DMS53 treated with DMSO at 0.1 percent for 48 hours (cell line): ENCODE measurements at regions not wholly inside any gene's neighbourhood (a gene's known extent, or its start where the extent isn't known, plus 50 kb on each side); places are given as distances from the start of the nearest gene placed in this dataset.

ENCODE experiments used
- DNase-seq: peaks from one replicate; lab custom pipeline; 2025; ENCODE audit not compliant: unreplicated experiment; lab: John Stamatoyannopoulos, UW

DNA sequence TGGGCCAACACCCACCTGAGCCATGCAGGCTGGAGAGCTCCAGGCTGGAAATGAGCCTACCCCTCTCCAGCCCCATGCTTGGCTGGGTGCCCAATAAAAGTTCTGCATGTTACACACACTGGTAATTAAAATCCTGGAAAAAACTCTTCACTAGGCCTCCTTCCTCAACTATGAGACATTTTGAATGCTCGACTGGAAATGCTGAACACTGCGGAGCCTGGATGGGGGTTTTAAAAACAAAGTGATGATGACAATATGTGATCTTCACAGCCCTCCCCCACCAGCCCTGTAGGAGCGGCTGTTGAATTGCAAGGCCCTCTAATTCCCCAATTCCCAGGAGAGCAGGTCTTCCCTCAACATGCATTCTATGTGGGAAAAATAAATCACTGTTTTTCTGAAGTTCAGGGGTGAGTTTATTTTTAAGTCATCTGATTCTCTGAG lies 179.2 kb downstream of the TTC32 start:
- no peak for DNase-seq

GRCh38 chr2:19720306-19720705 lies 181.5 kb downstream of the TTC32 start:
- no peak for DNase-seq

- no peak for DNase-seq
Observed at GRCh38 chr2:19719540-19719939, 182.2 kb downstream of the TTC32 start.

GRCh38 chr2:19717446-19717845 lies 184.3 kb downstream of the TTC32 start:
- no peak for DNase-seq

DNA sequence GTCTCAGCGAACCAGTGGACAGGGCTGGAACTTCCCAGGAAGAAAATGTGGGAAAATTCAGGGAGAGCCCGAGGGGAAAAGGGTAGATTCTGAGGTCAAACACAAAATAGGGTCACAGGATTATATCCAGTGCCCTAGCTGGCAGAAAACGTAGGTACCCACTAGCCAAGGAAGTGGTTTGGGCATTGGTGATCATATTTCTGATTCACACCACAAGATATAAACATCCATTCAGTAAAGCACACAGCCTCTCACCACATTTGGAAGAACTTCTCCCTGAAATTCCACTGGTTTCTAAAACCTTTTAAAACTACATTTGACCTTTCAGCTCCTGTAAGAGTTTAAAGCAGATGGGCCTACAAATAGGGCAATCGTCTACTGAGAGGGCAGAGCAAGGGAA lies 186.9 kb downstream of the TTC32 start:
- no peak for DNase-seq

GRCh38 chr2:19712850-19713249 lies 188.9 kb downstream of the TTC32 start:
- DNase-seq: no peak

DNA sequence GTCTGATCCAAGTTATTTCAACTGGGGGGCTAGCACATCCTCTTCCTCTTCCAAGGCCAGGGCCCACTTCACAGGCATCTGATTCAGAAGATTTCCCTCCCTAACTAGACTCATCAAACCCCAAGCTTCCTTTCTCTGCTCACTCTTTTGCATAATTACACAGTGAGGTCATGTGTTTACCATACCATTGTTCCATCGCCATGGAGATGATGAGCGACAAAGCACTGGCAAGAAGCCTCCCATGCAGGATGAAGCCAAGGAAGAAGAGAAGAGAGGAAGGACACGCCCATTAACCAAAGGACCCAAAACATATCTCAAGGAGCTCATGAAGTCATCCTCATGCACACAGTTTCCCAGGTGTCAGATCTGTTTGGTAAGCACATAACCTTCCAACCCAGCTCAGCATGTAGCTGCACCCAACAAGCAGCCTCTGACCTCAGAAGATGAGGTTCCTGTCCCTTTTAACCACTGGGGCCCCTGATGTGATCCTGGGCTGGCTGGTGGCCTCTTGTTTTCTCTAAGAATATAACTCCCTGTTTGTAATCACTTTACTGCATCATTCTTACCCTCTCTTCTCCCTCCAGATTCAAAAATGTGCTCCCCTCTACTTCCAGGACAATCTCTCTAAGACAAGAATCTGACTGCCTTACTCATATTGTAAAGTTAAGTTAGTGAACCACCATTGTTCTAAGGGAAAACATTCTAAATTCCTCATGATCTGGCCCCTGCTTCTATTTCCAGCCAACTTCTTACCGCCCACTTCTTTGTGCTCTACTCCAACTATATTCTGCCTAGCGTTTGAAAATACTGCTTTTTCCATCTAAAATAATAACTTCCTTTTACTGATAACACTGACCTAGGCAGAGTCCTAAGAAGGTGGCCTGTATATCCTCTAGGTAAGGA lies 190.1 kb downstream of the TTC32 start:
- peak; percentile 51 for DNase-seq

- no peak for DNase-seq
Observed at GRCh38 chr2:19710230-19710629, 191.6 kb downstream of the TTC32 start.

DNA sequence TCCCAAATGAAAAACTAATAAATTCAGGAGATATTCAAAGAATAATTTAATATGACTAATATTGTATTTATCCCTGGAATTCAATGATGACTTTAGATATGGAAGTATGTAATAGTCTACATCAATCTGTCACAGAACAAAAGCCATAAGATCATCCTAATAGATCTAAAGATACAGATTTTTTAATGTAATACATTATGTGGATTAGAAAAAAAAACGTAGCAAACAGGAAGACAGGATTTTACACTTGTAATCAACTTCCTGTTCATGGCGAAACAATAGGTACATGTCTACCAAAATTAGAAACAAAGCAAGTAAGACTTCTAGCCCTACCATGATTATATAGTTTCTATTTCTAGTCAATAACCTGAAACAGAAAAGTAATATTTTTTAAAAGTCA lies 192.2 kb downstream of the TTC32 start:
- no peak for DNase-seq

DNA sequence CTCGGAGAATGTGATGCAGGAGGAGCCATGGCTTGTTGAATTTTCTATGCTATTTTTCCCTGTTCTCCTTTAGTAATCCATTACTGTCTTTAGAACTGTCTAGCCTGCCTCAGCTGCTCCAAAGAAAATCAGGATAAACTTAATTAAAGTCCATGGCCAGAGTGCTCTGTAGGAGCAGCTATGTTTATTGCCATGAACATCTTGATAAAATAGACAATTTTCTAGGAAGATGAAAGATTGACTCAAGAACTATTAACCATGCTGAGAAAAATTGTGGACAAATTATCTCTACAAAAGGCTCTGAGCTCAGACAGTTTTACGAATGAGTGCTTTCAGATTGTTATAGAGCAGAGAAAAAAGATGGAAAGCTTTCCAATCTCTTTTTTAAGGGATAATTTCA lies 193.0 kb downstream of the TTC32 start:
- no peak for DNase-seq

- no peak for DNase-seq
Observed at GRCh38 chr2:19706332-19706731, 195.5 kb downstream of the TTC32 start.

DNA sequence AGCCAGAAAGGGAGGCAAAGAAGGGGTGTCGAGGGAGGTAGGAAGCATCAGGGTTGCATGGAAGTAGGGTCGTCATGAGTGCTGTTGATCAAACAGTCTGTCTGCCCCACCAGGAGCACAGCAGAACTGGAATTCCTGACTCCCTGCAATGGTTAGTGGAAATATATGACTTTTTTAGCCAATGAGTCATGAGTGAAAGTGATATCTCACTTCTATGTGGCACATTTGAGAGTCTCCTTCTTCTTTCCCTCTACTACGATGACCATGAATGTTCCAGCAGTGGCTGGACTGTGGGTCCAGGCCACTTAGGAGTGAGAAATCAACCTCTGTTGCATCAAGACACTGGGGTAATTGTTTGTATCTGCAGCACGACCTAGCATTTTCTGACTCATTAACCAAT lies 199.5 kb downstream of the TTC32 start:
- no peak for DNase-seq

DNA sequence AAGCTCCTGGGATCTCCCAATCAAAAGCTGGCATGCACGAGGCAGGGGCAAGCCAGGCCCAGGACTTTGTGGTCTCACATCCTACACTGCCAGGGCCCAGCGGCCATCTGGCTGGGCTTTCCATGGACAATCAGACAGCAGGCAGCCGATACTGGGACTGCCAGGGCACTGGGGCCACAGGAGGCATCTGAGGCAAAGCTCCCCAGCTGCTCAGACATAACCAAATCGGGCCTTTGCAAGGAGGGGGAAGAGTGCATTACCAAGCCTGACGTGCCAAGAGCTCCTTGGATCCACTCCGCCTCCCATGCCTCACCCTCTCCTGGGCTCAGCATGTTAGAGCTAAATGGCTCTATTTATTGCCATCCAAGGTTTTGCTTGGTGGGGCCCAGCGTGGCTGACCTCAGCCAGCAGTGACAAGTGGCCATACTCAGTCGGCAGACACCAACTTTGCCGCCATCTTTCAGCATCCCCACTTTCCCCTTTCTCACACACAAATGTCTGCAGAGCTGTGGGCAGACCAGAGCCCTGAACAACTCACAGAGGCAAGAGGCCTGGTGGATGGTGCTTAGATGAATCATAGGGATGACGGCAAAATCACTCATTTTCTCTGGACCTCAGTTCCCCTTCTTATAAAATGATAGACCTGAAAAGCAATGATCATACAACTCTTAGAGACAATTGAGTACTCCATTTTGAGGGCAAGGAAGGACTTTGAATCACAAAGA lies 200.8 kb downstream of the TTC32 start:
- no peak for DNase-seq

DNA sequence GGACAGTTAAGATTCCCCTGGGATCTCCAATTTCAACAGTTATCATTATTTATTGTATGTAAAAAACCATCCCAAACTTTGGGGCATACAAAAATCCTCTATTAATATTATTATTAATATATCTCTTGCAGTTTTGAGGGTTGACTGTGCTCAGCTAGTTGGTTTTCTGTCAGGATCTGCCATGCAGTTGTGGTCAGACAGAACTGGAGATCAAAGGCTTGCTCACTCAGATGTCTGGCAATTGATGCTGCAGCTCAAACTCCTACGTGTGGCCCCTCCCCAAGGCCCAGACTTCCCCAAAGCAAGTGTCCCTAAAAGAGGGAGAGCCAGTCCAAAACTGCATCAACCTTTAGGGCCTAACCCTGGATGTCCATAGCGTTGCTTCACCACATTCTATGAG lies 204.7 kb downstream of the TTC32 start:
- no peak for DNase-seq

GRCh38 chr2:19695706-19696105 lies 206.1 kb downstream of the TTC32 start:
- no peak for DNase-seq

DNA sequence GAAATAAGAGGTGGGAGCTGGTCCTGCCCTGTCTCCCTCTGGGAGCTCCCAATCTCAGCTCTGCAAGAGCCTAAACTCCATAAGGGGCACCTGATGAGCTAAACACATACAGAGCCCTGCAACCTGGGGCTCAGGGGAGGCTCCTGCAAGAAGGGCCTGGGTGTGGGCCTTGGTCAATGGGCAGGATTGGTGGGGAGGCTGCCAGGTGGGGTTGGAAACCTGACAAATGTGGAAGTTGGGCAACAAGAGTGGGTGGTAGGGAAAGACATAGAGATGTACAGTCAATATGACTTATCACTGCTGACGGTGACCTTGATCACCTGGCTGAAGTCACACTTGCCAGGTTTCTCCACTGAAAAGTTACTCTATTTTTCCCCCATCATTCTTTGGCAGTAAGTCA lies 209.9 kb downstream of the TTC32 start:
- no peak for DNase-seq

GRCh38 chr2:19690429-19690828 lies 211.4 kb downstream of the TTC32 start:
- no peak for DNase-seq

DNA sequence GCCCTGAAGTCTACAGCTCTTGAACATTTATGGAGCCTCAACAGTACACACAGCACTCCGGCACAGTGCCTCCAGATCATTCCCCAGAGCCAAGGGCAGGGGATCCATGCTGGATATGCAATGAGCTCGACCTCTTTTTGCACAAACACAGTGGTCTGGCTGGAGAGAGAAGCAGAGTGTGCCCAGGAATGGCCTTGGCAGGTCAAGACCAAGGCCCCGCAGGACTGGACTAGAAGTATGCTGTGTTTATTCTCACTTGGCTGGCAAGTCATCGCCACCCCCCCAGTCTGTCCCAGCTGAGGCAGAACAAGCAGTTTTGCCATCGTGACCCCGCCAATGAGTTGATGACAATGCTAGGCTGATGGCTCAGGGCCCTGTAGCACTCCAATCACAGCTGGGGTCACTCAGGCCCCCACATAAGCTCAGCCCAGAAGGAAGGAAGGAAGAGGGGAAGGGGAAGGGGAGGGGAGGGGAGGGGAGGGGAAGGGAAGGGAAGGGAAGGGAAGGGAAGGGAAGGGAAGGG lies 212.1 kb downstream of the TTC32 start:
- DNase-seq: no peak

DNA sequence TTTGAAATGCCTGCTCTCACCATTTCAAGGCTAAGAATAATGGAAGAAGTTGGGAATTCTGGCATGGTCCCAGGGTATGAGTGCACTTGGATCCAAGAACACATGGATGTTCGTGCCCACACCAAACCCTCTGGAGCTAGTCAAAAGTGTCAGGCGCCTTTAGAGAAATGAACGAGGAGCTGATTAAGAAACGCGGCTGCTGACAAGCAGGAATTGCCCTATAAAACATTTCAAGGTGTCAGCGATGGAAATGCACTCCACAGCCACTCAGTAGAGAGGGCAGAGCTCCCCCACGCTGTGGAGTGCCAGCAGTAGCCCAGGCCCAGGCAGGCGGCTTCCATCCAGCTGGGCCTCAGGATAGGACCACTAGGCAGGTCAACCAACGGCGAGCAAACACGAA lies 213.7 kb downstream of the TTC32 start:
- DNase-seq: no peak

DNA sequence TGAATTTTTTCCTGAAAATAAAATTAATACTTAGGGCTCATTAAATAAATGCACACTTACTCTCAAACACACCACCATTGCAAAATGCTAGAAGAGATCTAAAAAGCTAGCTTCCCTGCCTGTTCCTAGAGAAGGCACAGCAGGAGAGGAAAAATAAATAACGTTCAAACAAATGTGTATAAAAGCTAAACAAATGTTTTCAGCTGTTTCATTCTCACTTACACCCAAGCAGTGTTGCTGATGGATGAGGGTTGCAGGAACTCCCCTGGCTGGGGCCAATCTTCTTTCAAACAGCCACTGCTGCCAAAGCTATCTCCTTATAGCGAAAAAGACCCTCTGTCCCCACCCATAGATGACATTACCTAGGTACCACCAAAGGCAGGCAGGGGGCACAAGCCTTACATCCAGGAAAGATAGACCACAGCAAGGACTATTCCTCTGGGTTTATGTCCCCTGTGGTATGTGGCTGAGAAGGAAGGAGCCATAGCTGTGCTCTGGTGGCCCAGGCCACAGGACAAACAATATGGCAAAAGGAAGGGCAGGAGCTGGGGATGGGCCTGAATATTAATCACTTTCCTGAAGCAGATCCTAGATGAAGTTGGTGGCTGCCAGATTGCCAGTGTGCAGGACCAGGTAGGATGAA lies 214.6 kb downstream of the TTC32 start:
- DNase-seq: no peak

- no peak for DNase-seq
Observed at GRCh38 chr2:19686439-19686838, 215.3 kb downstream of the TTC32 start.

DNA sequence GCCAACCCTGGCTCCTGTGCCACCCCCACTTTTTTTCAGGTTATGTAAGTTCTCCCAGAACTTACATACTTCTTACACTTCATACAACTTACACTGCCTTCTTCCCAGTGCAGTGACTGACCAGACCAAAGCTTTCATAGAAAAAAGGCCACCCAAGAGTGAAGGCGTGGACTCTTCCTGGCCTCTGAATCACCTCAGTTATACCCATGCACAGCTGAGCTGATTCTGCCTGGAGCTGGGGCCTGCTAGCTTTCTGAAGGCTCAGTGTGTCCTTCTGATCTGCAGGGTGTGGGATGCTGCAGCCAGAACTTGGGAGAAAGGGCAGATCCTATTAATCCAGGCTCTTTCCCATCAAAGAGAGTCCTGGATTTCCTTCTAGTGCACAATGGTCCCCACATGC lies 216.1 kb downstream of the TTC32 start:
- no peak for DNase-seq
